H1 (cell line): ENCODE measurements at regions not wholly inside any gene's neighbourhood (a gene's known extent, or its start where the extent isn't known, plus 50 kb on each side); places are given as distances from the start of the nearest gene placed in this dataset.

Experiments
- CTCF ChIA-PET: fragments of 300-600 bp; sonication (Branson Sonifier 250); formaldehyde crosslinking; loops from one replicate; lab custom pipeline; 2021; ENCODE audit not compliant: partially characterized antibody; lab: Charles Lee
- POLR2A ChIA-PET: fragments of 300-600 bp; sonication (Branson Sonifier 250); formaldehyde crosslinking; loops from one replicate; lab custom pipeline; 2021; ENCODE audit warnings: inconsistent platforms; ENCODE audit not compliant: partially characterized antibody; lab: Charles Lee
- DNase-seq, 2 experiments: peaks; one replicate each; pipeline versions ENCODE4 v3.0.0 to v3.0.0-alpha.2; 2010 to 2022; ENCODE audit warnings: low spot score in 2 of 2, low read depth in 1 of 2, mixed read lengths in 1 of 2
- FAIRE-seq: peaks from 2 replicates; lab custom pipeline; 2011; peaks lifted over from hg19 to GRCh38; lab: Jason Lieb, UNC
- H2AFZ ChIP-seq: 2 replicates; pipeline ENCODE4 v1.8.1; 2012; ENCODE audit warnings: low read length, inconsistent platforms
- H2AK5ac ChIP-seq: 2 replicates; pipeline ENCODE4 v1.6.1; 2013; ENCODE audit warnings: low read depth, low read length
- H2BK120ac ChIP-seq: replicated peaks from 2 replicates; pipeline ENCODE3; 2013; ENCODE audit warnings: low read depth, low read length, inconsistent platforms
- H2BK12ac ChIP-seq: 2 replicates; pipeline ENCODE4 v1.6.1; 2013; ENCODE audit warnings: low read depth, low read length
- H2BK15ac ChIP-seq: 2 replicates; pipeline ENCODE4 v1.6.1; 2013; ENCODE audit warnings: low read length
- H2BK20ac ChIP-seq: 2 replicates; pipeline ENCODE4 v1.6.1; 2013; ENCODE audit warnings: low read length
- H2BK5ac ChIP-seq: 2 replicates; pipeline ENCODE4 v1.6.1; 2013; ENCODE audit warnings: low read depth, low read length
- H3K14ac ChIP-seq: 2 replicates; pipeline ENCODE4 v1.6.1; 2013; ENCODE audit warnings: inconsistent platforms; ENCODE audit not compliant: insufficient read length
- H3K18ac ChIP-seq: 2 replicates; pipeline ENCODE4 v1.6.1; 2013; ENCODE audit warnings: low read length; ENCODE audit errors: extremely low read depth
- H3K23ac ChIP-seq: 2 replicates; pipeline ENCODE4 v1.6.1; 2013; ENCODE audit warnings: inconsistent platforms; ENCODE audit not compliant: insufficient read length
- H3K23me2 ChIP-seq: 2 replicates; pipeline ENCODE4 v1.6.1; 2013; ENCODE audit warnings: low read depth, low read length
- H3K27ac ChIP-seq: 2 replicates; pipeline ENCODE4 v1.6.1; 2011; ENCODE audit warnings: low read depth, low read length, inconsistent platforms
- H3K27me3 ChIP-seq, 4 experiments: replicated peaks in 1 of 4; 1 replicate in 1 of 4; 2 replicates in 3 of 4; pipeline versions ENCODE4 v1.6.1 to v1.8.1; 2011 to 2013; ENCODE audit warnings: low read length in 3 of 4, mild to moderate bottlenecking in 3 of 4, inconsistent platforms in 2 of 4, mixed read lengths in 2 of 4, moderate library complexity in 1 of 4; ENCODE audit not compliant: control insufficient read depth in 3 of 4, insufficient read depth in 3 of 4; ENCODE audit errors: extremely low read depth in 1 of 4
- H3K36me3 ChIP-seq, 4 experiments: 2 replicates each; pipeline versions ENCODE4 v1.6.1 to v1.8.1; 2011 to 2013; ENCODE audit warnings: mild to moderate bottlenecking in 4 of 4, low read length in 3 of 4, moderate library complexity in 2 of 4, control low read depth in 1 of 4, inconsistent platforms in 1 of 4; ENCODE audit not compliant: insufficient read depth in 4 of 4, control insufficient read depth in 2 of 4
- H3K4ac ChIP-seq: replicated peaks from 2 replicates; pipeline ENCODE3; 2013; ENCODE audit warnings: low read length, low read depth, mixed read lengths, inconsistent platforms; ENCODE audit not compliant: insufficient read length
- H3K4me1 ChIP-seq, 4 experiments: replicated peaks in 1 of 4; 1 replicate in 1 of 4; 2 replicates in 3 of 4; pipeline versions ENCODE4 v1.6.1 to v1.8.1; 2011 to 2013; ENCODE audit warnings: low read length in 3 of 4, inconsistent platforms in 2 of 4, mixed read lengths in 1 of 4; ENCODE audit not compliant: insufficient read depth in 4 of 4, control insufficient read depth in 3 of 4
- H3K4me2 ChIP-seq, 2 experiments: 2 replicates each; pipeline versions ENCODE4 v1.6.1 to v1.8.1; 2011 to 2013; ENCODE audit warnings: low read depth in 2 of 2, low read length in 2 of 2, control low read depth in 1 of 2, inconsistent platforms in 1 of 2, mild to moderate bottlenecking in 1 of 2; ENCODE audit not compliant: insufficient read depth in 1 of 2
- H3K4me3 ChIP-seq, 4 experiments: fragments of 200-600, 300-600 bp in 1 of 4; sonication (generic), shearing (Covaris generic), sonication (Bioruptor Twin) in 1 of 4; 2 replicates each; pipeline versions ENCODE4 v1.5.1 to v1.8.1; 2011 to 2016; ENCODE audit warnings: low read length in 4 of 4, low read depth in 3 of 4, control low read depth in 2 of 4, inconsistent platforms in 2 of 4, mild to moderate bottlenecking in 2 of 4, mixed read lengths in 1 of 4, moderate library complexity in 1 of 4; ENCODE audit not compliant: insufficient read depth in 2 of 4; ENCODE audit errors: extremely low read depth in 1 of 4
- H3K56ac ChIP-seq: replicated peaks from 2 replicates; pipeline ENCODE3; 2013; ENCODE audit warnings: low read depth, mild to moderate bottlenecking, mixed read lengths, low read length, inconsistent platforms; ENCODE audit not compliant: insufficient read length
- H3K79me1 ChIP-seq: 2 replicates; pipeline ENCODE4 v1.6.1; 2013; ENCODE audit warnings: low read depth, low read length, control low read depth
- H3K79me2 ChIP-seq, 2 experiments: 2 replicates each; pipeline versions ENCODE4 v1.6.1 to v1.8.1; 2012 to 2013; ENCODE audit warnings: low read length in 2 of 2, mild to moderate bottlenecking in 2 of 2, inconsistent platforms in 1 of 2; ENCODE audit not compliant: insufficient read depth in 2 of 2, control insufficient read depth in 1 of 2
- H3K9ac ChIP-seq, 4 experiments: replicated peaks in 1 of 4; 1 replicate in 1 of 4; 2 replicates in 3 of 4; pipeline versions ENCODE4 v1.6.1 to v1.8.1; 2011 to 2013; ENCODE audit warnings: low read depth in 3 of 4, low read length in 3 of 4, control low read depth in 2 of 4, mild to moderate bottlenecking in 2 of 4, moderate library complexity in 2 of 4, inconsistent platforms in 1 of 4; ENCODE audit errors: extremely low read depth in 1 of 4
- H3K9me3 ChIP-seq, 2 experiments: 2 replicates each; pipeline versions ENCODE4 v1.6.1 to v1.8.1; 2012 to 2013; ENCODE audit warnings: mild to moderate bottlenecking in 2 of 2, moderate library complexity in 2 of 2, control low read depth in 1 of 2, inconsistent platforms in 1 of 2, low read depth in 1 of 2, low read length in 1 of 2, mixed read lengths in 1 of 2; ENCODE audit not compliant: insufficient read depth in 2 of 2
- H4K20me1 ChIP-seq, 2 experiments: replicated peaks in 1 of 2; 2 replicates each; pipeline versions ENCODE3 to v1.8.1; 2011 to 2013; ENCODE audit warnings: inconsistent platforms in 2 of 2, low read length in 2 of 2, mild to moderate bottlenecking in 1 of 2; ENCODE audit not compliant: insufficient read depth in 2 of 2, control insufficient read depth in 1 of 2
- H4K5ac ChIP-seq: 2 replicates; pipeline ENCODE4 v1.6.1; 2013; ENCODE audit warnings: low read length, low read depth, mixed read lengths, inconsistent platforms; ENCODE audit not compliant: insufficient read length
- H4K8ac ChIP-seq: 2 replicates; pipeline ENCODE4 v1.8.0; 2013; ENCODE audit warnings: mild to moderate bottlenecking, moderate library complexity, low read length, inconsistent platforms; ENCODE audit not compliant: insufficient read depth; ENCODE audit errors: extremely low read depth
- H4K91ac ChIP-seq: replicated peaks from 2 replicates; pipeline ENCODE3; 2013; ENCODE audit warnings: low read length, mixed read lengths, inconsistent platforms; ENCODE audit not compliant: insufficient read length
- CTBP2 ChIP-seq: IDR thresholded peaks from 2 replicates; pipeline ENCODE4 v1.7.0; 2011; ENCODE audit warnings: borderline replicate concordance, mild to moderate bottlenecking, moderate library complexity, mixed read lengths, low read length; ENCODE audit not compliant: insufficient read depth, insufficient read length
- HDAC6 ChIP-seq: IDR thresholded peaks from one replicate; pipeline ENCODE4 v1.7.1; 2012; ENCODE audit warnings: low read depth, mild to moderate bottlenecking, inconsistent platforms, low read length, moderate library complexity
- KDM4A ChIP-seq: IDR thresholded peaks from one replicate; pipeline ENCODE4 v1.7.1; 2012; ENCODE audit warnings: low read depth, mild to moderate bottlenecking, moderate library complexity, low read length, inconsistent platforms; ENCODE audit not compliant: severe bottlenecking
- KDM5A ChIP-seq: fragments of 200-600 bp; IDR thresholded peaks from 2 replicates; pipeline ENCODE4 v1.7.1; 2012; ENCODE audit warnings: mild to moderate bottlenecking, low read length, inconsistent platforms, mixed read lengths
- NANOG ChIP-seq: IDR thresholded peaks from 2 replicates; pipeline ENCODE4 v1.6.1; 2011; ENCODE audit warnings: low read length, low read depth, mild to moderate bottlenecking, inconsistent platforms; ENCODE audit not compliant: insufficient read depth, poor library complexity, severe bottlenecking
- RBBP5 ChIP-seq: IDR thresholded peaks from 2 replicates; pipeline ENCODE4 v1.7.1; 2012; ENCODE audit warnings: low read depth, mild to moderate bottlenecking, inconsistent platforms, low read length, moderate library complexity, borderline replicate concordance
- RFX5 ChIP-seq: IDR thresholded peaks from 2 replicates; pipeline ENCODE4 v1.6.1; 2011; ENCODE audit warnings: low read depth, low read length, improper control_type of control experiment, borderline replicate concordance
- SIX5 ChIP-seq: IDR thresholded peaks from 2 replicates; pipeline ENCODE4 v1.6.1; 2011; ENCODE audit warnings: mild to moderate bottlenecking, low read depth, low read length
- SUZ12 ChIP-seq: fragments of 200-600 bp; sonication (generic); IDR thresholded peaks from 2 replicates; pipeline ENCODE4 v1.6.1; 2012; ENCODE audit warnings: mild to moderate bottlenecking, inconsistent platforms, low read length, moderate library complexity, mixed read lengths
- WGBS, 2 experiments: shearing (Covaris generic) in 1 of 2; methylation state at CpG; one replicate each; pipeline versions ENCODE4 v1.1.6 to v1.1.7; 2013 to 2015; ENCODE audit warnings: low lambda C conversion rate in 2 of 2, mixed read lengths in 2 of 2, inconsistent platforms in 1 of 2, low coverage in 1 of 2, missing lambda C conversion rate in 1 of 2; ENCODE audit not compliant: insufficient replicate concordance in 2 of 2, insufficient coverage in 1 of 2, insufficient read length in 1 of 2; ENCODE audit errors: extremely low coverage in 1 of 2, missing lambda C conversion rate in 1 of 2; 5-methylcytosine and 5-hydroxymethylcytosine counted together
- TF ChIP-seq, protein P1 (sequence below): IDR thresholded peaks from 2 replicates; pipeline ENCODE4 v1.6.1; 2012; ENCODE audit warnings: inconsistent platforms

DNA sequence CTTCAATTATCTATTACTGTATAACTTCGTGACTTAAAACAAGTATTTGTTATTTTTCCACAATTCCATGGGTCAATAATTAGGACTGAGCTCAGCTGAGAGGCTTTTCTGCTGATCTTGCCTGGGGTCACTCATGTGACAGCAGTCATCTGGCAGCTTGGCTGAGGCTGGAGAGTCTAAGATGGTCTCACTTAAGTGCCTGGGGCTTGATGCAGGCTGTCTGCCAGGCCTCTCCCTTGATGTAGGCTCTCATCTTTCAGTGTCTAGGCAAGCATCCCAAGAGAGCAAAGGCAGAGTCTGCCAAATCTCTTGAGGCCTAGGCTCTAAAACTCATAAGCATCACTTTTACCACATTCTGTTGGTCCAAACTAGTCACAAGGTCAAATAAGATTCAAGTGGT is 93.2 kb downstream of the NKX2-1 start:
- CTCF ChIA-PET, result no interaction called here
- FAIRE-seq, result no peak

More for the DNA sequence above, 93.2 kb downstream of the NKX2-1 start:
- H3K4me3 ChIP-seq, result no peak overlapping the region
- no peaks in the 10 kb centered on the region for H4K20me1 ChIP-seq
- no peak overlapping the region for H3K23ac ChIP-seq
- H3K79me2 ChIP-seq, result no peaks in the 10 kb centered on the region
- no peak overlapping the region for H2AK5ac ChIP-seq
- no peaks in the 10 kb centered on the region for H3K79me1 ChIP-seq
- no peak overlapping the region for H2BK120ac ChIP-seq
- H2BK15ac ChIP-seq, result no peak overlapping the region
- H3K23me2 ChIP-seq, result no peaks in the 10 kb centered on the region
- H3K27me3 ChIP-seq, result no peaks in the 10 kb centered on the region; a peak in 1 of 7 replicates
- H2BK5ac ChIP-seq, result no peak overlapping the region
- POLR2A ChIA-PET, result no interaction called here
- H2BK12ac ChIP-seq, result no peak overlapping the region
- no peaks in the 10 kb centered on the region for H3K9me3 ChIP-seq
- WGBS, 2 experiments, result 71% methylated on average over 1 of the region's 1 CpG; no CpG with 5 or more reads in 1 of the 2 experiments
- no peaks in the 10 kb centered on the region for H3K36me3 ChIP-seq
- TF ChIP-seq KDM5A, result no peak
- no peak for TF ChIP-seq CTBP2
- no peak for TF ChIP-seq RBBP5
- TF ChIP-seq, protein P1, sequence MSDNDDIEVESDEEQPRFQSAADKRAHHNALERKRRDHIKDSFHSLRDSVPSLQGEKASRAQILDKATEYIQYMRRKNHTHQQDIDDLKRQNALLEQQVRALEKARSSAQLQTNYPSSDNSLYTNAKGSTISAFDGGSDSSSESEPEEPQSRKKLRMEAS, result no peak
- no peak for TF ChIP-seq SIX5
- no peak for TF ChIP-seq SUZ12
- TF ChIP-seq HDAC6, result no peak
- TF ChIP-seq NANOG, result no peak
- no peak for TF ChIP-seq KDM4A
- no peak for TF ChIP-seq RFX5
- H3K14ac ChIP-seq, result no peak overlapping the region
- no peak overlapping the region for H3K27ac ChIP-seq
- H3K4me2 ChIP-seq, result no peak overlapping the region
- H3K4me1 ChIP-seq, result peaks cover 0 to 13% (median 5%) of the 10 kb centered on the region in 4 experiments; a peak in 3 of 7 replicates
- H2AFZ ChIP-seq, result no peak overlapping the region
- H3K56ac ChIP-seq, result no peak overlapping the region
- H4K5ac ChIP-seq, result no peak overlapping the region
- no peak overlapping the region for H4K91ac ChIP-seq
- no peak overlapping the region for H2BK20ac ChIP-seq
- no peak overlapping the region for H3K9ac ChIP-seq
- H4K8ac ChIP-seq, result no peak overlapping the region; the same call in 1 of the 2 replicates
- H3K18ac ChIP-seq, result no peak overlapping the region
- DNase-seq, result no peak
- no peak overlapping the region for H3K4ac ChIP-seq
